IMR-90 (cell line): ENCODE measurements at regions not wholly inside any gene's neighbourhood (a gene's known extent, or its start where the extent isn't known, plus 50 kb on each side); places are given as distances from the start of the nearest gene placed in this dataset.

Experiments
- ATAC-seq: fragments of 200-7000 bp; cut with Tn5 transposase; 2 replicates; pipeline ENCODE4 v1.9.1; 2020; ENCODE audit warnings: low read depth, mild to moderate bottlenecking, moderate library complexity
- BruUV-seq: library from RNA; stranded (reverse); fragments of 400-500 nt; replicated peaks from 2 replicates; lab custom pipeline; 2021; lab: Mats Ljungman, UMichigan
- CTCF ChIA-PET: fragments of 300-600 bp; formaldehyde crosslinking; extraction: SDS; loops from one replicate; lab custom pipeline; 2021; ENCODE audit warnings: antibody characterized with exemption; lab: Yijun Ruan, JAX
- POLR2A ChIA-PET: fragments of 300-600 bp; sonication (Branson Sonifier 250); formaldehyde crosslinking; loops from one replicate; lab custom pipeline; 2022; ENCODE audit warnings: antibody characterized with exemption; ENCODE audit not compliant: unreplicated experiment; lab: Charles Lee
- DNase-seq: peaks from one replicate; pipeline ENCODE4 v3.0.0; 2013
- H2AFZ ChIP-seq: replicated peaks from 2 replicates; pipeline ENCODE3; 2013; ENCODE audit warnings: low read length, mild to moderate bottlenecking; ENCODE audit not compliant: poor library complexity
- H2AK5ac ChIP-seq: 2 replicates; pipeline ENCODE4 v1.6.1; 2013; ENCODE audit warnings: low read depth, low read length, inconsistent platforms
- H2AK9ac ChIP-seq: replicated peaks from 2 replicates; pipeline ENCODE3; 2013; ENCODE audit warnings: mild to moderate bottlenecking, low read depth, low read length, moderate library complexity; ENCODE audit not compliant: poor library complexity
- H2BK120ac ChIP-seq: 2 replicates; pipeline ENCODE4 v1.6.1; 2013; ENCODE audit warnings: low read depth, low read length, inconsistent platforms
- H2BK15ac ChIP-seq: 3 replicates; pipeline ENCODE4 v1.6.1; 2013; ENCODE audit warnings: low read depth, low read length, inconsistent platforms
- H2BK20ac ChIP-seq: 2 replicates; pipeline ENCODE4 v1.6.1; 2013; ENCODE audit warnings: low read depth, mild to moderate bottlenecking, inconsistent platforms, low read length, moderate library complexity
- H2BK5ac ChIP-seq: 2 replicates; pipeline ENCODE4 v1.6.1; 2013; ENCODE audit warnings: mild to moderate bottlenecking, low read depth, low read length, inconsistent platforms; ENCODE audit not compliant: poor library complexity, severe bottlenecking
- H3K14ac ChIP-seq: replicated peaks from 2 replicates; pipeline ENCODE4 v1.6.1; 2013; ENCODE audit warnings: low read depth, low read length, inconsistent platforms
- H3K18ac ChIP-seq: 2 replicates; pipeline ENCODE4 v1.6.1; 2013; ENCODE audit warnings: low read depth, low read length, control low read depth
- H3K23ac ChIP-seq: 2 replicates; pipeline ENCODE4 v1.6.1; 2013; ENCODE audit warnings: low read depth, low read length, inconsistent platforms
- H3K27ac ChIP-seq: 2 replicates; pipeline ENCODE4 v1.5.1; 2013; ENCODE audit warnings: mild to moderate bottlenecking, control low read depth, low read length; ENCODE audit not compliant: insufficient read depth
- H3K27me3 ChIP-seq: 2 replicates; pipeline ENCODE4 v1.6.1; 2013; ENCODE audit warnings: low read length; ENCODE audit not compliant: control insufficient read depth, insufficient read depth
- H3K36me3 ChIP-seq: 2 replicates; pipeline ENCODE4 v1.6.1; 2013; ENCODE audit warnings: low read length, mixed read lengths; ENCODE audit not compliant: control insufficient read depth, insufficient read depth
- H3K4ac ChIP-seq: 2 replicates; pipeline ENCODE4 v1.6.1; 2013; ENCODE audit warnings: low read depth, low read length, inconsistent platforms
- H3K4me1 ChIP-seq: 2 replicates; pipeline ENCODE4 v1.6.1; 2013; ENCODE audit warnings: low read length, mixed read lengths; ENCODE audit not compliant: control insufficient read depth, insufficient read depth
- H3K4me2 ChIP-seq: 2 replicates; pipeline ENCODE4 v1.6.1; 2013; ENCODE audit warnings: low read depth, mild to moderate bottlenecking, control low read depth, low read length, moderate library complexity
- H3K4me3 ChIP-seq: 2 replicates; pipeline ENCODE4 v1.5.1; 2013; ENCODE audit warnings: low read depth, mild to moderate bottlenecking, control low read depth, low read length, moderate library complexity; ENCODE audit not compliant: insufficient read depth
- H3K56ac ChIP-seq: 2 replicates; pipeline ENCODE4 v1.6.1; 2013; ENCODE audit warnings: low read length, inconsistent platforms; ENCODE audit not compliant: insufficient read depth; ENCODE audit errors: extremely low read depth
- H3K79me1 ChIP-seq, 2 experiments: 2 replicates each; pipeline ENCODE4 v1.6.1; 2013; ENCODE audit warnings: low read length in 2 of 2, inconsistent platforms in 1 of 2, low read depth in 1 of 2
- H3K9ac ChIP-seq: 2 replicates; pipeline ENCODE4 v1.6.1; 2013; ENCODE audit warnings: low read depth, low read length, control low read depth
- H3K9me1 ChIP-seq: 2 replicates; pipeline ENCODE4 v1.6.1; 2013; ENCODE audit warnings: low read length, inconsistent platforms; ENCODE audit not compliant: insufficient read depth
- H3K9me3 ChIP-seq: 2 replicates; pipeline ENCODE4 v1.6.1; 2013; ENCODE audit warnings: low read length; ENCODE audit not compliant: control insufficient read depth, insufficient read depth
- H4K20me1 ChIP-seq: 2 replicates; pipeline ENCODE4 v1.6.1; 2013; ENCODE audit warnings: low read length, inconsistent platforms; ENCODE audit not compliant: insufficient read depth
- H4K5ac ChIP-seq: 2 replicates; pipeline ENCODE4 v1.6.1; 2013; ENCODE audit warnings: mild to moderate bottlenecking, low read depth, low read length, control low read depth
- H4K8ac ChIP-seq, 2 experiments: 2 replicates each; pipeline ENCODE4 v1.6.1; 2013; ENCODE audit warnings: low read depth in 2 of 2, low read length in 2 of 2, control low read depth in 1 of 2, inconsistent platforms in 1 of 2
- H4K91ac ChIP-seq: 2 replicates; pipeline ENCODE4 v1.6.1; 2013; ENCODE audit warnings: low read depth, low read length, inconsistent platforms; ENCODE audit not compliant: insufficient read depth
- CHD1 ChIP-seq: IDR thresholded peaks from 2 replicates; pipeline ENCODE4 v1.6.1; 2012; ENCODE audit warnings: low read depth, low read length, improper control_type of control experiment
- WGBS, 2 experiments: methylation state at CpG; one replicate each; pipeline versions ENCODE4 v1.1.5 to v1.1.7; 2013; ENCODE audit warnings: missing lambda C conversion rate in 2 of 2; ENCODE audit not compliant: insufficient read length in 1 of 2; ENCODE audit errors: extremely low coverage in 2 of 2; 5-methylcytosine and 5-hydroxymethylcytosine counted together
- dilution Hi-C: fragments of 300-500 bp; cut with HindIII; formaldehyde crosslinking; loops from one replicate; pipeline ENCODE4 v1.14.3; 2018; ENCODE audit warnings: low sequenced_read_pairs; ENCODE audit not compliant: unreplicated experiment
- in situ Hi-C: fragments of 300-500 bp; cut with MboI; formaldehyde crosslinking; loops from 3 replicates; pipeline ENCODE4 v1.14.3; 2019; ENCODE audit warnings: low sequenced_read_pairs, inconsistent platforms, mixed read lengths
- intact Hi-C: fragments of 100-400 bp; cut with micrococcal nuclease; formaldehyde crosslinking; loops from 2 replicates; pipeline ENCODE4 v1.10.0; 2022
- TF ChIP-seq, protein P1 (sequence below): conservative IDR thresholded peaks from 2 replicates; pipeline ENCODE4 v1.5.1; 2012; ENCODE audit warnings: mild to moderate bottlenecking, low read depth, low read length, improper control_type of control experiment

- POLR2A ChIA-PET: no interaction called here
- TF ChIP-seq, protein P1, sequence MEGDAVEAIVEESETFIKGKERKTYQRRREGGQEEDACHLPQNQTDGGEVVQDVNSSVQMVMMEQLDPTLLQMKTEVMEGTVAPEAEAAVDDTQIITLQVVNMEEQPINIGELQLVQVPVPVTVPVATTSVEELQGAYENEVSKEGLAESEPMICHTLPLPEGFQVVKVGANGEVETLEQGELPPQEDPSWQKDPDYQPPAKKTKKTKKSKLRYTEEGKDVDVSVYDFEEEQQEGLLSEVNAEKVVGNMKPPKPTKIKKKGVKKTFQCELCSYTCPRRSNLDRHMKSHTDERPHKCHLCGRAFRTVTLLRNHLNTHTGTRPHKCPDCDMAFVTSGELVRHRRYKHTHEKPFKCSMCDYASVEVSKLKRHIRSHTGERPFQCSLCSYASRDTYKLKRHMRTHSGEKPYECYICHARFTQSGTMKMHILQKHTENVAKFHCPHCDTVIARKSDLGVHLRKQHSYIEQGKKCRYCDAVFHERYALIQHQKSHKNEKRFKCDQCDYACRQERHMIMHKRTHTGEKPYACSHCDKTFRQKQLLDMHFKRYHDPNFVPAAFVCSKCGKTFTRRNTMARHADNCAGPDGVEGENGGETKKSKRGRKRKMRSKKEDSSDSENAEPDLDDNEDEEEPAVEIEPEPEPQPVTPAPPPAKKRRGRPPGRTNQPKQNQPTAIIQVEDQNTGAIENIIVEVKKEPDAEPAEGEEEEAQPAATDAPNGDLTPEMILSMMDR: no peak
- TF ChIP-seq CHD1: no peak
- intact Hi-C loops: no loop called here
Observed at GRCh38 chr5:68644971-68645370, 429.4 kb downstream of the PIK3R1 start.

More at GRCh38 chr5:68644971-68645370, 429.4 kb downstream of the PIK3R1 start:
- Histone ChIP-seq H4K20me1 (no peaks in the 10 kb centered on the region), H2BK15ac (no peak overlapping the region), H3K27me3 (no peaks in the 10 kb centered on the region), H2AK9ac (no peak overlapping the region), H4K5ac (no peak overlapping the region), H3K4me3 (no peak overlapping the region), H2AK5ac (no peak overlapping the region), H3K27ac (no peak overlapping the region), H3K9ac (no peak overlapping the region), H2BK120ac (no peak overlapping the region), H3K36me3 (no peaks in the 10 kb centered on the region), H3K23ac (no peak overlapping the region), H3K14ac (no peak overlapping the region), H2BK5ac (no peak overlapping the region), H3K18ac (no peak overlapping the region), H4K91ac (no peak overlapping the region), H3K79me1 (no peaks in the 10 kb centered on the region), H3K4me1 (no peaks in the 10 kb centered on the region), H3K9me1 (no peaks in the 10 kb centered on the region), H3K4me2 (no peak overlapping the region), H3K56ac (no peak overlapping the region), H2BK20ac (no peak overlapping the region), H3K4ac (no peak overlapping the region), H2AFZ (no peak overlapping the region), H3K9me3 (no peaks in the 10 kb centered on the region), H4K8ac (no peak overlapping the region)
- BruUV-seq: no TSS peak
- no CpG with 5 or more reads among the region's 3 CpGs for WGBS, 2 experiments
- dilution Hi-C loops: no loop called here
- DNase-seq: no peak
- in situ Hi-C loops: no loop called here
- no peak for ATAC-seq
- CTCF ChIA-PET: no interaction called here
